Bronchial epithelial cell (primary cell): ENCODE measurements at regions not wholly inside any gene's neighbourhood (a gene's known extent, or its start where the extent isn't known, plus 50 kb on each side); places are given as distances from the start of the nearest gene placed in this dataset.

ENCODE experiments used
- DNase-seq: peaks from one replicate; pipeline ENCODE4 v3.0.0-alpha.2; 2010; ENCODE audit warnings: low read depth
- FAIRE-seq: peaks from 2 replicates; lab custom pipeline; 2011; peaks lifted over from hg19 to GRCh38; lab: Jason Lieb, UNC
- H3K27me3 ChIP-seq: 2 replicates; pipeline ENCODE4 v1.5.1; 2011; ENCODE audit warnings: low read length; ENCODE audit not compliant: control insufficient read depth, insufficient read depth
- H3K36me3 ChIP-seq: 2 replicates; pipeline ENCODE4 v1.5.1; 2011; ENCODE audit warnings: low read length; ENCODE audit not compliant: control insufficient read depth, insufficient read depth
- H3K4me3 ChIP-seq: 2 replicates; pipeline ENCODE4 v1.5.1; 2011; ENCODE audit warnings: mild to moderate bottlenecking, low read depth, low read length, control low read depth
- TF ChIP-seq, protein P1 (sequence below): IDR thresholded peaks from 2 replicates; pipeline ENCODE4 v1.5.1; 2011; ENCODE audit warnings: mild to moderate bottlenecking, moderate library complexity, low read length, control low read depth, inconsistent platforms; ENCODE audit not compliant: insufficient read depth, severe bottlenecking

GRCh38 chr1:63082766-63083165 lies 239.6 kb upstream of the FOXD3 start:
- H3K27me3 ChIP-seq: no peaks in the 10 kb centered on the region
- TF ChIP-seq, protein P1, sequence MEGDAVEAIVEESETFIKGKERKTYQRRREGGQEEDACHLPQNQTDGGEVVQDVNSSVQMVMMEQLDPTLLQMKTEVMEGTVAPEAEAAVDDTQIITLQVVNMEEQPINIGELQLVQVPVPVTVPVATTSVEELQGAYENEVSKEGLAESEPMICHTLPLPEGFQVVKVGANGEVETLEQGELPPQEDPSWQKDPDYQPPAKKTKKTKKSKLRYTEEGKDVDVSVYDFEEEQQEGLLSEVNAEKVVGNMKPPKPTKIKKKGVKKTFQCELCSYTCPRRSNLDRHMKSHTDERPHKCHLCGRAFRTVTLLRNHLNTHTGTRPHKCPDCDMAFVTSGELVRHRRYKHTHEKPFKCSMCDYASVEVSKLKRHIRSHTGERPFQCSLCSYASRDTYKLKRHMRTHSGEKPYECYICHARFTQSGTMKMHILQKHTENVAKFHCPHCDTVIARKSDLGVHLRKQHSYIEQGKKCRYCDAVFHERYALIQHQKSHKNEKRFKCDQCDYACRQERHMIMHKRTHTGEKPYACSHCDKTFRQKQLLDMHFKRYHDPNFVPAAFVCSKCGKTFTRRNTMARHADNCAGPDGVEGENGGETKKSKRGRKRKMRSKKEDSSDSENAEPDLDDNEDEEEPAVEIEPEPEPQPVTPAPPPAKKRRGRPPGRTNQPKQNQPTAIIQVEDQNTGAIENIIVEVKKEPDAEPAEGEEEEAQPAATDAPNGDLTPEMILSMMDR: no peak
- DNase-seq (no peak), FAIRE-seq (no peak)
- no peaks in the 10 kb centered on the region for H3K36me3 ChIP-seq
- no peak overlapping the region for H3K4me3 ChIP-seq

DNA sequence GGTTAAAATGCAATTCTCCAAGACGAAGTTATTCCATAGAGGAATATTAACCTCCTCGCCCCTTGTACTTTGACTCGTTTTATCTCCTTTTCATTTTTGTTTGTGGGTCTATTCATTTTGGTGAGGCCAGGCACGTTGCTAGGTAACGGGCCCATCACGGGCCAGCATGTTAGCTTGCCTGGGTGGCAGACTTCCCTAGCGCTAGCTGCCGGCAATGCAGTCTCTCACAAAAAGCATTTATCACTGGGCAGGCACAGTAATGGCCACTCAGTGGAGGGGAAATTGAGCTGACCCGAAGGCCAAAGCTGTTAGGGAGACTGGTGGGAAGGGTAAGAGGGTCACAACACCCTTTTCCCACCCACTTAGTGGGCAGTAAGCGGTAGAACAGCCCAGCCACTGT lies 234.4 kb upstream of the FOXD3 start:
- no peak overlapping the region for H3K4me3 ChIP-seq
- no peaks in the 10 kb centered on the region for H3K36me3 ChIP-seq
- DNase-seq (no peak), FAIRE-seq (no peak)
- H3K27me3 ChIP-seq: no peaks in the 10 kb centered on the region
- TF ChIP-seq, protein P1: no peak

- FAIRE-seq (no peak), DNase-seq (no peak)
- H3K4me3 ChIP-seq: no peak overlapping the region
- H3K27me3 ChIP-seq: no peaks in the 10 kb centered on the region
- H3K36me3 ChIP-seq: no peaks in the 10 kb centered on the region
- TF ChIP-seq, protein P1: no peak
Observed at GRCh38 chr1:63099188-63099587, 223.2 kb upstream of the FOXD3 start.

DNA sequence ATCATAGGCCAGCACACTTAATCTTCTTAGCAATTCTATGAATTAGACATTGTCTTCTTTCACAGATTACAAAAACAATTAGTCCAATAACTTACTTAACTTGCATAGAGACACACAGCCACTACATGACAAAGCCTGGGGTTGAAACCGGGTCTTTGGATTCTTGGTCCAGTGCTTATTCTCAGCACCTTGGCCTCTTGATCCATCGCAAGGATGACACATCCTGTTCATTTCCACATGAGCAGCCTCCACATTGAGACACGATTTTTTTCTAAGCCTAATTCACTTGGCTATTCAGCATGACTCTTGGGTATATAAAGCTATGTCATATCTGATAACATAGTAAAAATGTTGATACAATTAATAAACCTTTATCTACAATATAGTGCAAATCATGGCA lies 221.0 kb upstream of the FOXD3 start:
- no peak overlapping the region for H3K4me3 ChIP-seq
- H3K36me3 ChIP-seq: no peaks in the 10 kb centered on the region
- DNase-seq (no peak), FAIRE-seq (no peak)
- TF ChIP-seq, protein P1: no peak
- no peaks in the 10 kb centered on the region for H3K27me3 ChIP-seq

DNA sequence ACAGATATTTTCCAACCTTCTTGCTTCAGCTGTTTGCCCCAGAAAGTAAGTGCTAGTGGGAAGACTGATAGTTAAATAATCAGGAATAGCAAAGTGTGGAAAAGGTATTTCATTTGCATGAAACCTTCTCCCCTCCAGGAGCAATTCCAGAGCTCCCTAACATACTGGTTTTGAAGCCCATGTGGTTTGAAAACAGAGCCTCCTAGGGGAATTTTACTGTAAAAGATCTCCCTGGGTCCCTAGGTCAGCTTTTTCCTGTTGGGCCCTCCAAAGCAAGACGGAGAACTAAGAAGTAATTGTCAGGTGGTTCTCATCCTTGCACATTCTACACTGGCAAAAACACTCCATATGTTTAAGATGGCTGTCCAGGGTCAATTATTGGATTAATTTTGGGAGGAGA lies 218.7 kb upstream of the FOXD3 start:
- Histone ChIP-seq H3K36me3 (no peaks in the 10 kb centered on the region), H3K4me3 (no peak overlapping the region), H3K27me3 (no peaks in the 10 kb centered on the region)
- TF ChIP-seq, protein P1: no peak
- DNase-seq: no peak
- no peak for FAIRE-seq

GRCh38 chr1:63107066-63107465 lies 215.3 kb upstream of the FOXD3 start:
- Histone ChIP-seq H3K36me3 (no peaks in the 10 kb centered on the region), H3K27me3 (no peaks in the 10 kb centered on the region), H3K4me3 (no peak overlapping the region)
- TF ChIP-seq, protein P1: no peak
- no peak for DNase-seq
- FAIRE-seq: no peak
